ENCODE measurements at regions not wholly inside any gene's neighbourhood (a gene's known extent, or its start where the extent isn't known, plus 50 kb on each side); places are given as distances from the start of the nearest gene placed in this dataset.

DNA sequence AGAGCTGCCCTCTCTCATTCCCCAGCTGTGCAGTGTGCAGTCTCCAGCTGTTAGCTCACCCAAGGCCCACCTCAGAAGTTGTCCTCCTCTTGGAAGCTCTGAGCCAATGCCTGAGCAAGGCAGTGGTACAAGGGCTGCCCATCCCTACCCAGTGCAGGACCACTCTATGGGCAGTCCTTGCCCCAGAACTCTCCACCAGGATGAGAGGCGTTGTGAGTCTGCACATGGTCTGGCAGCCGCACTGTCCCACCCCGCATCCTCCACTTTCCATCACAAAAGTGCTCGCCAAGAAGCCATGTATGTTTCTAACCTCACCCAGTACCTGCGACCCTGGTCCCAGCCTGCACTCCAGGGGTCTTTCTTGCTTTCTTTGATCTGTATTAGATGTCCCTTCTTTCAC lies 175.1 kb upstream of the PMEPA1 start:
- no peaks in the 10 kb centered on the region for H3K9me2 ChIP-seq (ENCODE audit: insufficient read depth, low read length)
- no peak overlapping the region for H3K27ac ChIP-seq (ENCODE audit: low read depth, low read length, poor library complexity, severe bottlenecking)
- no peaks in the 10 kb centered on the region for H4K20me1 ChIP-seq (ENCODE audit: insufficient read depth, low read length)
- no peak overlapping the region for H3K4me3 ChIP-seq (ENCODE audit: low read depth, low read length, poor library complexity, severe bottlenecking)
- H2AFZ ChIP-seq (ENCODE audit: low read length), result no peak overlapping the region
- ChIA-PET POLR2A (no interaction called here), CTCF (ENCODE audit: unreplicated experiment) (no interaction called here)
- no TSS peak for BruUV-seq (replicated peaks)
- H3K36me3 ChIP-seq (ENCODE audit: insufficient read depth, low read length), result no peaks in the 10 kb centered on the region
- no peaks in the 10 kb centered on the region for H3K9me3 ChIP-seq (ENCODE audit: low read length)
- TF ChIP-seq, protein P1, sequence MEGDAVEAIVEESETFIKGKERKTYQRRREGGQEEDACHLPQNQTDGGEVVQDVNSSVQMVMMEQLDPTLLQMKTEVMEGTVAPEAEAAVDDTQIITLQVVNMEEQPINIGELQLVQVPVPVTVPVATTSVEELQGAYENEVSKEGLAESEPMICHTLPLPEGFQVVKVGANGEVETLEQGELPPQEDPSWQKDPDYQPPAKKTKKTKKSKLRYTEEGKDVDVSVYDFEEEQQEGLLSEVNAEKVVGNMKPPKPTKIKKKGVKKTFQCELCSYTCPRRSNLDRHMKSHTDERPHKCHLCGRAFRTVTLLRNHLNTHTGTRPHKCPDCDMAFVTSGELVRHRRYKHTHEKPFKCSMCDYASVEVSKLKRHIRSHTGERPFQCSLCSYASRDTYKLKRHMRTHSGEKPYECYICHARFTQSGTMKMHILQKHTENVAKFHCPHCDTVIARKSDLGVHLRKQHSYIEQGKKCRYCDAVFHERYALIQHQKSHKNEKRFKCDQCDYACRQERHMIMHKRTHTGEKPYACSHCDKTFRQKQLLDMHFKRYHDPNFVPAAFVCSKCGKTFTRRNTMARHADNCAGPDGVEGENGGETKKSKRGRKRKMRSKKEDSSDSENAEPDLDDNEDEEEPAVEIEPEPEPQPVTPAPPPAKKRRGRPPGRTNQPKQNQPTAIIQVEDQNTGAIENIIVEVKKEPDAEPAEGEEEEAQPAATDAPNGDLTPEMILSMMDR (conservative IDR thresholded peaks at IDR 0.05; ENCODE audit: low read length), result no peak
- TF ChIP-seq EZH2phosphoT487 (IDR thresholded peaks at IDR 0.05; ENCODE audit: borderline replicate concordance, low read depth, low read length), result no peak
- intact Hi-C loops (cut with micrococcal nuclease; ENCODE audit: unreplicated experiment), result no loop called here
- no peak overlapping the region for H3K4me2 ChIP-seq (ENCODE audit: low read length)
- no peak for DNase-seq (ENCODE audit: low spot score)
- no peaks in the 10 kb centered on the region for H3K4me1 ChIP-seq (ENCODE audit: insufficient read depth, low read length, poor library complexity, severe bottlenecking)
- H3K79me2 ChIP-seq (ENCODE audit: insufficient read depth, low read depth, low read length), result no peaks in the 10 kb centered on the region

DNA sequence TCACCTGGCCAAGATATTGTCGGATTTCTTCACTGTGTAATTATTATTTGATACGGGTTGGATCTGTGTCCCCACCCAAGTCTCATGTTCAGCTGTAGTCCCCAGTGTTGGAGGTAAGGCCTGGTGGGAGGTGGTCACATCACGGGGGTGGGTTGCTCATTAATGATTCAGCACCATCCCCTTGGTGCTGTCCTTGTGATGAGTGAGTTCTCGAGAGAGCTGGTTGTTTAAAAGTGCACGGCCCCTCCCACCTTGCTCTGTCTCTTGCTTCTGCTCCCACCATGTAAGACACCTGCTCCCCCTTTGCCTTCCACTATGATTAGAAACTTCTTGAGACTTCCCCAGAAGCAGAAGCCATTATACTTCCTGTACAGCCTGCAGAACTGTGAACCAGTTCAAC lies 173.9 kb upstream of the PMEPA1 start:
- intact Hi-C loops (cut with micrococcal nuclease; ENCODE audit: unreplicated experiment), result no loop called here

DNA sequence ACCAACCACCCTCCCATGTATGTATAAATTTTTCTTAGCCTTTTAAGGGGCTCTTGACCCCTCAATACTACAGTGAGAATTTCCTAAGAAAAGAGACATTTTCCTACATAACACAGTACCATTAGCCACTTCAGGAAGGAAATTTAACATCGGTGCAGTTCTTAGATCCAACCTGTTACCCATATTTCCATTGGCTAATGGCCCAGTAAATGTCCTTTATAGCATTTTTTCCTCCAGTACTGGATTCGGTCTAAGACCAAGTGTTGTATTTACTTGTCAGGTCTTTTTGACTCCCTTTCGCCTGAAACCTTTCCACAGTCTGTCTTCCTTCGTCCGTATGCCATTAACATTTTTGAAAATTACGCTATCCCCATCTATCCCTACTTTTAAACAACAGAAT lies 173.4 kb upstream of the PMEPA1 start:
- POLR2A ChIA-PET, result no interaction called here
- no TSS peak for BruUV-seq (replicated peaks)

More for the DNA sequence above, 173.9 kb upstream of the PMEPA1 start:
- BruUV-seq (replicated peaks), result no TSS peak
- no peak for DNase-seq (ENCODE audit: low spot score)
- ChIA-PET CTCF (ENCODE audit: unreplicated experiment) (no interaction called here), POLR2A (no interaction called here)
- H3K4me2 ChIP-seq (ENCODE audit: low read length), result no peak overlapping the region
- no peaks in the 10 kb centered on the region for H3K36me3 ChIP-seq (ENCODE audit: insufficient read depth, low read length)
- no peak for TF ChIP-seq EZH2phosphoT487 (IDR thresholded peaks at IDR 0.05; ENCODE audit: borderline replicate concordance, low read depth, low read length)
- TF ChIP-seq, protein P1 (conservative IDR thresholded peaks at IDR 0.05; ENCODE audit: low read length), result no peak
- H3K4me1 ChIP-seq (ENCODE audit: insufficient read depth, low read length, poor library complexity, severe bottlenecking), result no peaks in the 10 kb centered on the region
- H3K4me3 ChIP-seq (ENCODE audit: low read depth, low read length, poor library complexity, severe bottlenecking), result no peak overlapping the region
- H4K20me1 ChIP-seq (ENCODE audit: insufficient read depth, low read length), result no peaks in the 10 kb centered on the region
- H3K9me3 ChIP-seq (ENCODE audit: low read length), result no peaks in the 10 kb centered on the region
- no peaks in the 10 kb centered on the region for H3K79me2 ChIP-seq (ENCODE audit: insufficient read depth, low read depth, low read length)
- no peak overlapping the region for H3K27ac ChIP-seq (ENCODE audit: low read depth, low read length, poor library complexity, severe bottlenecking)
- H2AFZ ChIP-seq (ENCODE audit: low read length), result no peak overlapping the region
- no peaks in the 10 kb centered on the region for H3K9me2 ChIP-seq (ENCODE audit: insufficient read depth, low read length)

More for the DNA sequence above, 173.4 kb upstream of the PMEPA1 start:
- intact Hi-C loops (cut with micrococcal nuclease; ENCODE audit: unreplicated experiment), result no loop called here
- no peak overlapping the region for H3K4me3 ChIP-seq (ENCODE audit: low read depth, low read length, poor library complexity, severe bottlenecking)
- H3K4me1 ChIP-seq (ENCODE audit: insufficient read depth, low read length, poor library complexity, severe bottlenecking), result no peaks in the 10 kb centered on the region
- no peak overlapping the region for H3K27ac ChIP-seq (ENCODE audit: low read depth, low read length, poor library complexity, severe bottlenecking)
- no peaks in the 10 kb centered on the region for H3K9me2 ChIP-seq (ENCODE audit: insufficient read depth, low read length)
- no peak overlapping the region for H3K4me2 ChIP-seq (ENCODE audit: low read length)
- DNase-seq (ENCODE audit: low spot score), result no peak
- H4K20me1 ChIP-seq (ENCODE audit: insufficient read depth, low read length), result no peaks in the 10 kb centered on the region
- H3K79me2 ChIP-seq (ENCODE audit: insufficient read depth, low read depth, low read length), result no peaks in the 10 kb centered on the region
- H3K9me3 ChIP-seq (ENCODE audit: low read length), result no peaks in the 10 kb centered on the region
- no peak for TF ChIP-seq EZH2phosphoT487 (IDR thresholded peaks at IDR 0.05; ENCODE audit: borderline replicate concordance, low read depth, low read length)
- TF ChIP-seq, protein P1 (conservative IDR thresholded peaks at IDR 0.05; ENCODE audit: low read length), result no peak
- no peak overlapping the region for H2AFZ ChIP-seq (ENCODE audit: low read length)
- H3K36me3 ChIP-seq (ENCODE audit: insufficient read depth, low read length), result no peaks in the 10 kb centered on the region
- CTCF ChIA-PET (ENCODE audit: unreplicated experiment), result no interaction called here

Measured in OCI-LY7 (cell line).